HG03060 (cell line): ENCODE measurements at regions not wholly inside any gene's neighbourhood (a gene's known extent, or its start where the extent isn't known, plus 50 kb on each side); places are given as distances from the start of the nearest gene placed in this dataset.

ENCODE experiments used
- ATAC-seq: cut with Tn5 transposase; IDR thresholded peaks from one replicate; pipeline ENCODE4 v1.9.1; 2021; ENCODE audit warnings: low read depth, moderate number of reproducible peaks; ENCODE audit not compliant: unreplicated experiment

DNA sequence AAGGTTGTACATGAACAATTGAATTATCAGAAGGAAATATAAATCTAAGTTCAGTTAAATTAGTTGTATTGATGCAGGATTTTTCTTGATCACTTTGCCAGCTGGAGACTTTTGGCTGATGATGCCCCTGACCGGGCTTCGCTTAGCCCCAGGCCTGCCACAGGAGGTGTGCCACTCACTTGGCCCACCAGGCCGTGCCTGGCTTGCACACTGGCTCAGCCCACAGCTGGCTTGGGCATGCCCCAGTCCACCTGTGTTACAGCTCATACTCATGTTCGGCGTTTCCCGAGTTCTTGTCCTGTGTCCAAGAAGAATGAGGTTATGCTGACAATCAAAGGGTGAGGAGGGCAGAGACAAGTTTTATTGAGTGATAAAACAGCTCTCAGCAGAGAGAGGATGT, 773.9 kb upstream of the FANCL start:
- no peak for ATAC-seq

GRCh38 chr2:59012971-59013370, 771.8 kb upstream of the FANCL start:
- ATAC-seq, result no peak

DNA sequence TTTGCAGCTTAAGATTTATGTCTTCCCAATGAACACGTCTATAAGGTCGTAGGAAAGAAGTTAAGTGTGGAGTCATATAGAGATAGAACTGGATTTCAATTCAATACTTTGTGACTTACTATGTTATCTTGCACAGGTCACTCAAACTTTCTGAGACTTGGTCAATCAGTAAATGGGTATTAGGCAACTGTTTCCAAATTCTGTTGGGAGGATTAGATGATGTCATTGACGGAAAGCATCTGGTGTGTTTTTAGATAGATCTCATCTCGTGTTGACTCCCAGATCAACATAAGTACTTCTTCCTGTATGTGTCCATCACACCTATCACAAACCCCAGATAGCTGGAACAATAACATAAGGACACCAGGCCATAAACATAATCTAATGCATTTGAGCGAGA, 771.1 kb upstream of the FANCL start:
- ATAC-seq, result no peak

- ATAC-seq, result no peak
These were observed 767.8 kb upstream of the FANCL start for GRCh38 chr2:59008950-59009349.

DNA sequence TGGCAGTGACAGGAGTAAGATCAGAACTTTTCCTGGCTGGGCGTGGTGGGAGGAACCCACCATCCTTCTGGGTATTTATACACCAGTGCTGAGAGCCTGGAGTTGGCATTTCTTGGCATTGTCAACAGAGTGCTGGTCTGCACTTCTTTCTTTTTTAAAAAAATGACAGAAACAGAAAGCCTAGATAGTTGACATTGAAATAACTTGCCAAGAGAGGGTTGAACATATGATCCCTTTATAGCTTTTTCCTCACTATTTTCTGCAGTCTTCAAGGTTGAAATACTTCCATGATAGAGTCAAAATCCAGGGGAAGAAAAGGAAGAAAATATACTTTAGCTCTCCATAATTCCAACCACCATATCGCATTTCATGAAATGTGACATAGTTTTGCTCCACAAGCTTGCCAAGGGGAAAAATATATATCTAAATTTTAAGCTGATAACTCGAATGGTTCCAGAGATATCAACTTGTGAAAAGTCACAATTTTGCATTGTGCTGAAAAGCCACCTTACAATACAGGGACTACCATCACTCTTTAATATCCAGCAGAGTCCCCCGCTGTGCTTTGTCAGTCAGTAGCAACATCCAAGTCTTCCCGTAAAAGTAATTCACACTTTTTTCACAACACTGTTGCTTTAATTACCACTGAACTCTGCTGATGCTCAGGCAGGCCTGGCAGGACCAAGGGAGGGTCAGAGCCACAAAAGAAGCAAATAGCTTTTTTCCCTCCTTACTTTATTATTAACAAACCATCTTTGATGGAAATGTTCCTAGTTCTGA, 764.9 kb upstream of the FANCL start:
- no peak for ATAC-seq

DNA sequence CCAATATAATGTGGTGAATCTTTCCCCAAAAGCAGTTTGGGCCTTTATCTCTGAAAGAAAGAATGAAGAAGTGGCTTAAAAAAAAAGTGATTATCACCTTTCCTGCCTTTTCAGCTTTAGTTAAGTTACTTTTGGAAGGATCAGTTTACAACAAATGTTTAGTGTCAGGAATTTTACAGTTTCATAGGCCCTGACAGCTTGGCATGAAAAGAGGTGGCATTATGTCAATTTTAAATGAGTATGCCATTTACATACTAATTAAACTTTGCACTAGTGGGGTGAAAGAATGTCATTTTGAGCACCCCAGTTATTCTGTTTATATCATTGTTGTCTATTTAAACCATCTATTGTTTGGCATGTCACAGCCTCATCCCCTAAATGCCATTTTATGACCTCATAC, 763.5 kb upstream of the FANCL start:
- ATAC-seq, result no peak

GRCh38 chr2:59000796-59001195, 759.7 kb upstream of the FANCL start:
- no peak for ATAC-seq

- ATAC-seq, result no peak
These were observed 751.1 kb upstream of the FANCL start for GRCh38 chr2:58992062-58992706.

DNA sequence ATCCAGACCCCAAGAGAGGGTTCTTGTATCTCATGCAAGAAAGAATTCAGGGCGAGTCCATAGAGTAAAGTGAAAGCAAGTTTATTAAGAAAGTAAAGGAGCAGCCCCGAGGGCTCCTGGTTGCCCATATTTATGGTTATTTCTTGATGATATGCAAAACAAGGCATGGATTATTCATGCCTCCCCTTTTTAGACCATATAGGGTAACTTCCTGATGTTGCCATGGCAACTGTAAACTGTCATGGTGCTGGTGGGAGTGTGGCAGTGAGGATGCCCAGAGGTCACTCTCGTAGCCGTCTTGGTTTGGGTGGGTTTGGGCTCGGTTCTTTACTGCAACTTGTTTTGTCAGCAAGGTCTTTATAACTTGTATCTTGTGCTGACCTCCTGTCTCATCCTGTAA, 750.2 kb upstream of the FANCL start:
- ATAC-seq, result no peak

DNA sequence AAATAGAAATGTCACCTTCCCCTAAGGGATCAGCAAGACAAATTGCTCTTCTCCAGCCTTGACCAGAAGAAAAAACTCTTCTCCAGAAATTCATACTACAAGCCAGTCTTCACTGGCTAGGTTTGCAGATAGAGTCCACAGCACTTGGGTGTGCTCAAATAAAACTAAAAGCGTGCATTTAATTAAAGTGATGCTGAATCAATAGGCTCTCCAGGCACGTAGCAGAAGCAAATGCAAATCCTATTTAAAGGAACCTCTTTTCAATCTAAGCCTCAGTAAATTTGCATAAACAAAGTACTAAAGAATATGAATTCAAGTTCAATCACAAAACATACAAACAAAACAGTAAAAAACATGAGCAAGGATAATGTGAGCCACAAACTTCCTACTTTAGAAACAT, 744.4 kb upstream of the FANCL start:
- no peak for ATAC-seq

- ATAC-seq, result no peak
These were observed 743.6 kb upstream of the FANCL start for GRCh38 chr2:58984731-58985130.

GRCh38 chr2:58983111-58983510, 742.0 kb upstream of the FANCL start:
- no peak for ATAC-seq

DNA sequence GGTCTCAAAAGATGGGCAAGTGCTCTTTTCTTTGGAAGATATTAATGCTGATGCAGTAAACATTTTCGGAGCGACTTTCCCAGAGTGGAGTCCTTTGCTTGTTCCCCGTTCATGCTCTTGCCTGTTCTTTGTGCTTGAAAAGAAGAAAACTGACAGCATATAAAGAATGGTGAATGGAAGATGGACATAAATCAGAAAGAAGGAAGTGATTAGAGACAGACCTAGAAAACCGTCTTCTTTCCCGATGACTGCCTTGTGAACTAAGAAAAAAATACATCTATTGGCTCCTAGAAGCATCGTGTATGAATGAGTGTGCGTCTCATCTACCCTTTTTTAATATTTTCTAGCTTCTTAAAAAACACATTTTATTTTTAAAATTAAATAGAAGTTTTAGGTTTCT, 740.1 kb upstream of the FANCL start:
- ATAC-seq, result no peak

GRCh38 chr2:58976375-58977071, 735.4 kb upstream of the FANCL start:
- ATAC-seq, result no peak

GRCh38 chr2:58974881-58975280, 733.8 kb upstream of the FANCL start:
- ATAC-seq, result no peak

- no peak for ATAC-seq
These were observed 733.3 kb upstream of the FANCL start for GRCh38 chr2:58974426-58974825.

DNA sequence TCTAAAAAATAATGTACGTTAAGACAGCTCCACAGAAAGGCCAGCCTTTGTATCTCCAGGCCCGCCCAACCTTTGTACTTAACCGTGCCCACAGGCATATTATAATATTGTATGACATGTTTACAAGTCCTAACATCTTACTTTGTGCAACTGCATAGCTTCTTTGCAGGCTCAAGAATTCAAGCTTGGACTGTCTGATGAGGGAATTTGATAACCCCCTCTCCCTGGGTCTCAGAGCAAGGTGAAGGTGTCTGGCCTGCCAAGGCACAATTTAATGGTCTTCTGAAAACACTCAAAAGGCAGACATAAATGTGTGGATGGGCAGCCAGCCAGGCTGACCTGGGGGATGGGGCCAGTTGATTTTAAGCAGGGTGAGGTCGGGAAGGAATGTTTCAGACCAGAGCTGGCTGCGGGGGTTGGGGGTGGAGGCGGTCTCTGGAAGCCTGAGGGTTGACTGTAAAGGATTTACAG, 732.7 kb upstream of the FANCL start:
- no peak for ATAC-seq

- no peak for ATAC-seq
These were observed 731.6 kb upstream of the FANCL start for GRCh38 chr2:58972737-58973136.

DNA sequence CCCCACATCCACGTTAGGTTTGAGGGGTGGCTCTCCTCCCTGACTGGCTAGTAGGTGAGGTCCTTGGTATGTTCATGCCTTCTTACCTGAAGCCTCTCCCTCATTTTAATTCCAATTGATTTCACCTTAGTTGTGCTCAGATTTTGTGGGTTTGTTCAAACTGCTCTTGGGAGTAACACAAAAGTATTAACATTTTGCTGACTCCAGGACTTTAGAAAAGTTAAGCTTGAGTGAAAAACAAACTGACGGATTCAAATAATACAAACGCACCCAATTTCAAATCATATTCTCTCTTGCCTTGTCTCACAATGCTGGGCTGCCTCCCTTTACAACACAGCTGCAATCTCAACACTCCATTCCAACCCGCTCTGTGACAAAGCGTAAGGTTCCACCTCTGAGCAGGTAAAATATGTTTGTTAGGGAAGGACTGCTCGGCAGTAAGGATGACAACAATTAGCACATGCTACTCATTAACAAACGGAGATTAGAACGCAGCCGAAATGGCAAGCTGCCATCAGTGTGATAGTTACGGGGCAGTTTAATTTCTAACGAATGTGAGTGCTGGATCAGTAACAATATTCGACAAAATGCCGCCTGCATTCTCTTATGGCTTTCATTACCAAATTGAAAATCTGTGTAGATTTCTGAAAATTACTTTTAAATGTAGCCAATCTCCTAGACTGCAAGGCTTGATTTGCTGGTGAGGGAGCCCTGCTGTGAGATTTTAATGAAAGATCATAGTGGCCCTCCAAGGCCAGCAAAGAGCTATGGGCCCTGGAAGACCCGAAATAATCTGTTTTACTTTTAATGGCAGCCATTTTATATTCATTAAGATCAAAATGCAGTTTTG, 730.6 kb upstream of the FANCL start:
- ATAC-seq, result no peak

DNA sequence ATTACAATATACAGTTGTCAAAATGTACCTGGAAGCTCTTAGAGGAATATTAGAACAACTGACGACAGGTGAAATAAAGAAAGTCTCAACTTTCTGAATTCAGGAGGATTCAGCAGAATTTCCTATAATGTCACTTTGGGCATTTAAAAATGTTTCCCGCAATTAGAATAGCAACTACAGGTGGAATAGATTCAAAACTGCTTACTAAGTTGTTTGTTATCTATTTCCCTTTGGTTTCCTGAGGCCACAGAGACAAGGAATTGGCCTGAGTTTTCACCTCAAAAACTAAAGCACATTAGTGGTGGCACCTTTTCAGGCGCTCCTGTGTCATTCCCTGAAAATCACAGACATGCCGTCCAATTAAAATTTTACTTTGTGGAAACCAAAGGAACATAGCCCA, 729.2 kb upstream of the FANCL start:
- ATAC-seq, result no peak

- no peak for ATAC-seq
These were observed 727.8 kb upstream of the FANCL start for GRCh38 chr2:58968885-58969284.
